Thyroid gland (tissue), 4 donors: ENCODE measurements at regions not wholly inside any gene's neighbourhood (a gene's known extent, or its start where the extent isn't known, plus 50 kb on each side); places are given as distances from the start of the nearest gene placed in this dataset.

Experiments used
- DNase-seq, 2 donors: peaks; one replicate each; pipeline ENCODE4 v3.0.0-alpha.2; 2019
- H3K27ac ChIP-seq, 3 donors: fragments of 200-600 bp; sonication (generic); 1 replicate in 2 of 3; 2 replicates in 1 of 3; pipeline ENCODE4 v1.5.1; 2016 to 2019; ENCODE audit warnings: mild to moderate bottlenecking in 1 of 3, moderate library complexity in 1 of 3
- H3K27me3 ChIP-seq: fragments of 200-600 bp; sonication (generic); one replicate; pipeline ENCODE4 v1.5.1; 2019
- H3K36me3 ChIP-seq, 2 donors: fragments of 200-600 bp; sonication (generic); one replicate each; pipeline ENCODE4 v1.5.1; 2016 to 2019
- H3K4me1 ChIP-seq, 2 donors: fragments of 200-600 bp; sonication (generic); one replicate each; pipeline ENCODE4 v1.5.1; 2017 to 2019
- H3K4me3 ChIP-seq, 3 donors: fragments of 200-600 bp; sonication (generic); replicated peaks in 1 of 3; 1 replicate in 2 of 3; 2 replicates in 1 of 3; pipeline ENCODE4 v1.5.1; 2016; ENCODE audit warnings: mild to moderate bottlenecking in 1 of 3
- H3K9me3 ChIP-seq: fragments of 200-600 bp; sonication (generic); one replicate; pipeline ENCODE4 v1.5.1; 2017
- CTCF ChIP-seq, 6 experiments: fragments of 200-600 bp in 3 of 6; fragments of 450-650 bp in 3 of 6; sonication (generic) in 3 of 6; IDR thresholded peaks; one replicate each; pipeline ENCODE4 v1.5.1; 2016 to 2019; ENCODE audit warnings: antibody characterized with exemption in 6 of 6, mild to moderate bottlenecking in 2 of 6, inconsistent platforms in 1 of 6, moderate library complexity in 1 of 6
- POLR2A ChIP-seq, 2 donors: fragments of 450-650 bp; IDR thresholded peaks; one replicate each; pipeline ENCODE4 v1.6.1; 2017; ENCODE audit warnings: antibody characterized with exemption in 2 of 2, mild to moderate bottlenecking in 2 of 2, moderate library complexity in 1 of 2
- WGBS, 2 donors: methylation state at CpG; one replicate each; pipeline ENCODE4 v1.1.5; 2017; 5-methylcytosine and 5-hydroxymethylcytosine counted together
- intact Hi-C: fragments of 100-400 bp; cut with DNase I; formaldehyde crosslinking; loops from one replicate; pipeline ENCODE4 v1.15.1; 2023

- Histone ChIP-seq H3K27me3 (no peaks in the 10 kb centered on the region), H3K4me3 (no peak overlapping the region), H3K9me3 (no peaks in the 10 kb centered on the region), H3K4me1 (no peaks in the 10 kb centered on the region), H3K27ac (no peak overlapping the region), H3K36me3 (no peaks in the 10 kb centered on the region)
- 91% methylated on average over 10 of the region's 10 CpGs for WGBS, 2 donors
- intact Hi-C loops, result no loop called here
- TF ChIP-seq POLR2A (IDR thresholded peaks at IDR 0.05) (no peak), CTCF (IDR thresholded peaks at IDR 0.05) (no peak)
- no peak for DNase-seq
These were observed 322.8 kb downstream of the UACA start for GRCh38 chr15:70440416-70441138.

GRCh38 chr15:70439880-70440279 is 323.5 kb downstream of the UACA start:
- 98 to 99% methylated on average over 4 to 5 of the region's 5 CpGs for WGBS, 2 donors
- TF ChIP-seq CTCF (IDR thresholded peaks at IDR 0.05), result no peak
- Histone ChIP-seq H3K27me3 (no peaks in the 10 kb centered on the region), H3K4me1 (no peaks in the 10 kb centered on the region), H3K27ac (no peak overlapping the region), H3K4me3 (no peak overlapping the region), H3K36me3 (no peaks in the 10 kb centered on the region), H3K9me3 (no peaks in the 10 kb centered on the region)
- no peak for DNase-seq
- intact Hi-C loops, result no loop called here

DNA sequence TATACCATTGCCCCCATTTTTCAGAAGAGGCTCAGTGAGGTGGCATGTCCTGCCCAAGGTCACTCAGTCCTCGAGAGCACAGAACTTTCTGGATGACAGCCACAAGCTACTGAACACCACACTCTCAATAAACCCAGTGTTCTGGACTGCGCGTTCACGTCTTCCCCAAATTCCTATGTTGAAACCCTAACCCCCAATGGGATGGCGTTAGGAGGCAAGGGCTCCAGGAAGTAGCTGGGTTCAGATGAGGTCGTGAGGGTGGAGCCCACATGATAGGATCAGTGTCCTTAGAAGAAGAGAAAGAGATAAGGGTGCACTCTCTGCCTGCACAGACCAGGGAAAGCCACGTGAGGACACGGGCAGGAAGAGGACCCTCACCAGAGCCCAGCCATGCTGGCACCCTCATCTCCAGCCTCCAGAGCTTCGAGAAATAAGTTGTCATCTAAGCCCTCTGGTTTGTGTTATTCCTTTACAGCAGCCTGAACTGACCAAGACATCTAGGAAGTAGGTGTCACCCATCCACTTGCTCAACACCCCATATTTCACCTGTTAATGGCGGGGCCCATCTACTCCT is 324.0 kb downstream of the UACA start:
- Histone ChIP-seq H3K27ac (no peak overlapping the region), H3K36me3 (no peaks in the 10 kb centered on the region), H3K4me1 (no peaks in the 10 kb centered on the region), H3K9me3 (no peaks in the 10 kb centered on the region), H3K4me3 (no peak overlapping the region), H3K27me3 (no peaks in the 10 kb centered on the region)
- intact Hi-C loops, result no loop called here
- 85 to 88% methylated on average over 10 of the region's 10 CpGs for WGBS, 2 donors
- DNase-seq, result no peak
- TF ChIP-seq POLR2A (IDR thresholded peaks at IDR 0.05) (no peak), CTCF (IDR thresholded peaks at IDR 0.05) (no peak)

DNA sequence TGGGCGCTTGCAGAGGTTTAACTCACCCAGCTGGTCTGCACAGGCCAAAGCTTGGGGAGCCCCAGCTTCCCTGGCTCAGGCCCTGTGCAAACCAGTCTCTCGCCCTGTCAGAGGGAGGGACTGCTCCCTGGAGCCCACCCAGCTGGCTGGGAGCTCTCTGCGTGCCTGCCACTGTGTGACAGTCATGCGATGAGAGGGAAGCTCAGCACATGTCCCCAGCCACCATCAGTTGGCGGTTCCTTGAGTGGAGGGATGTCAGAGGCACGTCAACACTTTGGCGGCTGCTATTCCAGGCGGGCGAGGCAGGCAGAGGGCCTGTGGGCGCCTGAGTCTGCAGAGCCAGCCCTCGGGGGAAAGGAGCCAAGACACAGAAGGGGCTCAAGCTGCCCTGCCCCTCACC is 324.6 kb downstream of the UACA start:
- H3K4me1 ChIP-seq, result no peaks in the 10 kb centered on the region
- no peak overlapping the region for H3K27ac ChIP-seq
- DNase-seq, result no peak
- no peaks in the 10 kb centered on the region for H3K36me3 ChIP-seq
- no peaks in the 10 kb centered on the region for H3K27me3 ChIP-seq
- H3K4me3 ChIP-seq, result no peak overlapping the region
- TF ChIP-seq CTCF (IDR thresholded peaks at IDR 0.05), result no peak
- no peak for TF ChIP-seq POLR2A (IDR thresholded peaks at IDR 0.05)
- intact Hi-C loops, result no loop called here
- 82 to 89% methylated on average over 6 to 9 of the region's 11 CpGs for WGBS, 2 donors
- H3K9me3 ChIP-seq, result no peaks in the 10 kb centered on the region

- WGBS, 2 donors, result 86 to 90% methylated on average over 4 to 5 of the region's 5 CpGs
- no peak for DNase-seq
These were observed 325.4 kb downstream of the UACA start for GRCh38 chr15:70437882-70438451.

More at GRCh38 chr15:70437882-70438451, 325.4 kb downstream of the UACA start:
- Histone ChIP-seq H3K27ac (no peak overlapping the region), H3K36me3 (no peaks in the 10 kb centered on the region), H3K4me1 (no peaks in the 10 kb centered on the region), H3K9me3 (no peaks in the 10 kb centered on the region), H3K27me3 (no peaks in the 10 kb centered on the region), H3K4me3 (no peak overlapping the region)
- no peak for TF ChIP-seq CTCF (IDR thresholded peaks at IDR 0.05)
- no peak for TF ChIP-seq POLR2A (IDR thresholded peaks at IDR 0.05)
- intact Hi-C loops, result no loop called here
